IMR-90 (cell line): ENCODE measurements at regions not wholly inside any gene's neighbourhood (a gene's known extent, or its start where the extent isn't known, plus 50 kb on each side); places are given as distances from the start of the nearest gene placed in this dataset.

Source experiments
- ATAC-seq: fragments of 200-7000 bp; cut with Tn5 transposase; 2 replicates; pipeline ENCODE4 v1.9.1; 2020; ENCODE audit warnings: low read depth, mild to moderate bottlenecking, moderate library complexity
- BruUV-seq: library from RNA; stranded (reverse); fragments of 400-500 nt; replicated peaks from 2 replicates; lab custom pipeline; 2021; lab: Mats Ljungman, UMichigan
- CTCF ChIA-PET: fragments of 300-600 bp; formaldehyde crosslinking; extraction: SDS; loops from one replicate; lab custom pipeline; 2021; ENCODE audit warnings: antibody characterized with exemption; lab: Yijun Ruan, JAX
- POLR2A ChIA-PET: fragments of 300-600 bp; sonication (Branson Sonifier 250); formaldehyde crosslinking; loops from one replicate; lab custom pipeline; 2022; ENCODE audit warnings: antibody characterized with exemption; ENCODE audit not compliant: unreplicated experiment; lab: Charles Lee
- DNase-seq: peaks from one replicate; pipeline ENCODE4 v3.0.0; 2013
- H2AFZ ChIP-seq: replicated peaks from 2 replicates; pipeline ENCODE3; 2013; ENCODE audit warnings: low read length, mild to moderate bottlenecking; ENCODE audit not compliant: poor library complexity
- H2AK5ac ChIP-seq: 2 replicates; pipeline ENCODE4 v1.6.1; 2013; ENCODE audit warnings: low read depth, low read length, inconsistent platforms
- H2AK9ac ChIP-seq: replicated peaks from 2 replicates; pipeline ENCODE3; 2013; ENCODE audit warnings: mild to moderate bottlenecking, low read depth, low read length, moderate library complexity; ENCODE audit not compliant: poor library complexity
- H2BK120ac ChIP-seq: 2 replicates; pipeline ENCODE4 v1.6.1; 2013; ENCODE audit warnings: low read depth, low read length, inconsistent platforms
- H2BK15ac ChIP-seq: 3 replicates; pipeline ENCODE4 v1.6.1; 2013; ENCODE audit warnings: low read depth, low read length, inconsistent platforms
- H2BK20ac ChIP-seq: 2 replicates; pipeline ENCODE4 v1.6.1; 2013; ENCODE audit warnings: low read depth, mild to moderate bottlenecking, inconsistent platforms, low read length, moderate library complexity
- H2BK5ac ChIP-seq: 2 replicates; pipeline ENCODE4 v1.6.1; 2013; ENCODE audit warnings: mild to moderate bottlenecking, low read depth, low read length, inconsistent platforms; ENCODE audit not compliant: poor library complexity, severe bottlenecking
- H3K14ac ChIP-seq: replicated peaks from 2 replicates; pipeline ENCODE4 v1.6.1; 2013; ENCODE audit warnings: low read depth, low read length, inconsistent platforms
- H3K18ac ChIP-seq: 2 replicates; pipeline ENCODE4 v1.6.1; 2013; ENCODE audit warnings: low read depth, low read length, control low read depth
- H3K23ac ChIP-seq: 2 replicates; pipeline ENCODE4 v1.6.1; 2013; ENCODE audit warnings: low read depth, low read length, inconsistent platforms
- H3K27ac ChIP-seq: 2 replicates; pipeline ENCODE4 v1.5.1; 2013; ENCODE audit warnings: mild to moderate bottlenecking, control low read depth, low read length; ENCODE audit not compliant: insufficient read depth
- H3K27me3 ChIP-seq: 2 replicates; pipeline ENCODE4 v1.6.1; 2013; ENCODE audit warnings: low read length; ENCODE audit not compliant: control insufficient read depth, insufficient read depth
- H3K36me3 ChIP-seq: 2 replicates; pipeline ENCODE4 v1.6.1; 2013; ENCODE audit warnings: low read length, mixed read lengths; ENCODE audit not compliant: control insufficient read depth, insufficient read depth
- H3K4ac ChIP-seq: 2 replicates; pipeline ENCODE4 v1.6.1; 2013; ENCODE audit warnings: low read depth, low read length, inconsistent platforms
- H3K4me1 ChIP-seq: 2 replicates; pipeline ENCODE4 v1.6.1; 2013; ENCODE audit warnings: low read length, mixed read lengths; ENCODE audit not compliant: control insufficient read depth, insufficient read depth
- H3K4me2 ChIP-seq: 2 replicates; pipeline ENCODE4 v1.6.1; 2013; ENCODE audit warnings: low read depth, mild to moderate bottlenecking, control low read depth, low read length, moderate library complexity
- H3K4me3 ChIP-seq: 2 replicates; pipeline ENCODE4 v1.5.1; 2013; ENCODE audit warnings: low read depth, mild to moderate bottlenecking, control low read depth, low read length, moderate library complexity; ENCODE audit not compliant: insufficient read depth
- H3K56ac ChIP-seq: 2 replicates; pipeline ENCODE4 v1.6.1; 2013; ENCODE audit warnings: low read length, inconsistent platforms; ENCODE audit not compliant: insufficient read depth; ENCODE audit errors: extremely low read depth
- H3K79me1 ChIP-seq, 2 experiments: 2 replicates each; pipeline ENCODE4 v1.6.1; 2013; ENCODE audit warnings: low read length in 2 of 2, inconsistent platforms in 1 of 2, low read depth in 1 of 2
- H3K9ac ChIP-seq: 2 replicates; pipeline ENCODE4 v1.6.1; 2013; ENCODE audit warnings: low read depth, low read length, control low read depth
- H3K9me1 ChIP-seq: 2 replicates; pipeline ENCODE4 v1.6.1; 2013; ENCODE audit warnings: low read length, inconsistent platforms; ENCODE audit not compliant: insufficient read depth
- H3K9me3 ChIP-seq: 2 replicates; pipeline ENCODE4 v1.6.1; 2013; ENCODE audit warnings: low read length; ENCODE audit not compliant: control insufficient read depth, insufficient read depth
- H4K20me1 ChIP-seq: 2 replicates; pipeline ENCODE4 v1.6.1; 2013; ENCODE audit warnings: low read length, inconsistent platforms; ENCODE audit not compliant: insufficient read depth
- H4K5ac ChIP-seq: 2 replicates; pipeline ENCODE4 v1.6.1; 2013; ENCODE audit warnings: mild to moderate bottlenecking, low read depth, low read length, control low read depth
- H4K8ac ChIP-seq, 2 experiments: 2 replicates each; pipeline ENCODE4 v1.6.1; 2013; ENCODE audit warnings: low read depth in 2 of 2, low read length in 2 of 2, control low read depth in 1 of 2, inconsistent platforms in 1 of 2
- H4K91ac ChIP-seq: 2 replicates; pipeline ENCODE4 v1.6.1; 2013; ENCODE audit warnings: low read depth, low read length, inconsistent platforms; ENCODE audit not compliant: insufficient read depth
- RAD21 ChIP-seq: IDR thresholded peaks from 2 replicates; pipeline ENCODE4 v1.6.1; 2012; ENCODE audit warnings: low read length, improper control_type of control experiment
- WGBS, 2 experiments: methylation state at CpG; one replicate each; pipeline versions ENCODE4 v1.1.5 to v1.1.7; 2013; ENCODE audit warnings: missing lambda C conversion rate in 2 of 2; ENCODE audit not compliant: insufficient read length in 1 of 2; ENCODE audit errors: extremely low coverage in 2 of 2; 5-methylcytosine and 5-hydroxymethylcytosine counted together
- dilution Hi-C: fragments of 300-500 bp; cut with HindIII; formaldehyde crosslinking; loops from one replicate; pipeline ENCODE4 v1.14.3; 2018; ENCODE audit warnings: low sequenced_read_pairs; ENCODE audit not compliant: unreplicated experiment
- in situ Hi-C: fragments of 300-500 bp; cut with MboI; formaldehyde crosslinking; loops from 3 replicates; pipeline ENCODE4 v1.14.3; 2019; ENCODE audit warnings: low sequenced_read_pairs, inconsistent platforms, mixed read lengths
- intact Hi-C: fragments of 100-400 bp; cut with micrococcal nuclease; formaldehyde crosslinking; loops from 2 replicates; pipeline ENCODE4 v1.10.0; 2022

- no peak overlapping the region for H2AK9ac ChIP-seq
- H3K4me1 ChIP-seq: no peaks in the 10 kb centered on the region; the same call in 1 of the 2 replicates
- H3K27me3 ChIP-seq: no peaks in the 10 kb centered on the region
- no peaks in the 10 kb centered on the region for H3K9me1 ChIP-seq
- no peak overlapping the region; the same call in 1 of the 2 replicates for H4K91ac ChIP-seq
- no peak overlapping the region for H2AFZ ChIP-seq
- H3K4me2 ChIP-seq: no peak overlapping the region
- H3K56ac ChIP-seq: no peak overlapping the region
- H4K5ac ChIP-seq: no peak overlapping the region
- BruUV-seq: no TSS peak
- no peak for ATAC-seq
- H3K9ac ChIP-seq: no peak overlapping the region
- H4K8ac ChIP-seq: no peak overlapping the region
- WGBS, 2 experiments: no CpG with 5 or more reads among the region's 4 CpGs
- intact Hi-C loops: no loop called here
- H3K79me1 ChIP-seq: no peaks in the 10 kb centered on the region
- H4K20me1 ChIP-seq: no peaks in the 10 kb centered on the region
- ChIA-PET CTCF (interaction anchor here (2.9 kb wide), 1 partner anchor 11 kb away, joined by 9 read pairs; no protein-coding TSS in a partner anchor), POLR2A (no interaction called here)
- no peak overlapping the region for H3K23ac ChIP-seq
- H3K14ac ChIP-seq: no peak overlapping the region
- no peak overlapping the region for H2BK20ac ChIP-seq
- no peak overlapping the region for H2BK15ac ChIP-seq
- H2BK5ac ChIP-seq: no peak overlapping the region
- H2AK5ac ChIP-seq: no peak overlapping the region
- dilution Hi-C loops: no loop called here
- no peak overlapping the region for H3K4ac ChIP-seq
- no peak overlapping the region for H3K27ac ChIP-seq
- no peak overlapping the region for H3K18ac ChIP-seq
- in situ Hi-C loops: loop anchor here (10.0 to 25.0 kb wide), 2 partner anchors 358 to 720 kb away; no protein-coding TSS in a partner anchor
- H3K9me3 ChIP-seq: no peaks in the 10 kb centered on the region
- no peak overlapping the region for H2BK120ac ChIP-seq
- no peak for DNase-seq
- H3K4me3 ChIP-seq: no peak overlapping the region
- H3K36me3 ChIP-seq: no peaks in the 10 kb centered on the region
- no peak for TF ChIP-seq RAD21
These were observed 139.5 kb upstream of the FAM83B start for GRCh38 chr6:54706844-54707605.
